Loucy (cell line): ENCODE measurements at regions not wholly inside any gene's neighbourhood (a gene's known extent, or its start where the extent isn't known, plus 50 kb on each side); places are given as distances from the start of the nearest gene placed in this dataset.

Experiments used
- EZH2phosphoT487 ChIP-seq: fragments of 200-600 bp; IDR thresholded peaks from 2 replicates; pipeline ENCODE4 v1.6.1; 2018; ENCODE audit warnings: antibody characterized with exemption, mild to moderate bottlenecking, moderate library complexity, borderline replicate concordance
- TF ChIP-seq, protein P1 (sequence below): fragments of 200-600 bp; sonication (generic); conservative IDR thresholded peaks from 2 replicates; pipeline ENCODE4 v1.5.1; 2014; ENCODE audit warnings: mild to moderate bottlenecking, antibody characterized with exemption, low read length

DNA sequence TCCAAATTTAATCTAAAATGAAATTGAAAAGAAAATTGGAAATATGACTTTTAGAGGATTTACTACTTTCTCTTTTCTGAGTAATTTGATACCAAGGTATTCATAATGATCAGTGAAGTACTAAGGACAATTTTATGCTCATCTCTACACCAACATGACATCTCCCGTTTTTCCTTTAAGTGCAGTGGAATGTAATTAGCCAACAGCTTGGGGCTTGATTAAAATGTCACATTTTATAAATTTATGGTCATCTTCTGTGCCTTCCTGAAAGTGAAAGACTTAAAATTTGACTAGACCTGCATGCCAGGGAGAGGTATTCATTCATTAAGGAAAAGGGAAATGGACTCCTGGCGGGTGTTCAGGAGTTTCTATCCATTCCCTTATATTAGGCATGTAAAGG is 228.2 kb upstream of the CNTN3 start:
- TF ChIP-seq, protein P1, sequence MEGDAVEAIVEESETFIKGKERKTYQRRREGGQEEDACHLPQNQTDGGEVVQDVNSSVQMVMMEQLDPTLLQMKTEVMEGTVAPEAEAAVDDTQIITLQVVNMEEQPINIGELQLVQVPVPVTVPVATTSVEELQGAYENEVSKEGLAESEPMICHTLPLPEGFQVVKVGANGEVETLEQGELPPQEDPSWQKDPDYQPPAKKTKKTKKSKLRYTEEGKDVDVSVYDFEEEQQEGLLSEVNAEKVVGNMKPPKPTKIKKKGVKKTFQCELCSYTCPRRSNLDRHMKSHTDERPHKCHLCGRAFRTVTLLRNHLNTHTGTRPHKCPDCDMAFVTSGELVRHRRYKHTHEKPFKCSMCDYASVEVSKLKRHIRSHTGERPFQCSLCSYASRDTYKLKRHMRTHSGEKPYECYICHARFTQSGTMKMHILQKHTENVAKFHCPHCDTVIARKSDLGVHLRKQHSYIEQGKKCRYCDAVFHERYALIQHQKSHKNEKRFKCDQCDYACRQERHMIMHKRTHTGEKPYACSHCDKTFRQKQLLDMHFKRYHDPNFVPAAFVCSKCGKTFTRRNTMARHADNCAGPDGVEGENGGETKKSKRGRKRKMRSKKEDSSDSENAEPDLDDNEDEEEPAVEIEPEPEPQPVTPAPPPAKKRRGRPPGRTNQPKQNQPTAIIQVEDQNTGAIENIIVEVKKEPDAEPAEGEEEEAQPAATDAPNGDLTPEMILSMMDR: no peak
- TF ChIP-seq EZH2phosphoT487: no peak
